Endothelial cell of umbilical vein (primary cell): ENCODE measurements at regions not wholly inside any gene's neighbourhood (a gene's known extent, or its start where the extent isn't known, plus 50 kb on each side); places are given as distances from the start of the nearest gene placed in this dataset.
"Not testable (repeated sequence)": the region's sequence is repeated elsewhere in the genome, so short reads cannot be mapped to it uniquely, and the experiment has no call there.

ENCODE experiments used
- BruUV-seq: library from RNA; stranded (reverse); fragments of 400-500 nt; replicated peaks from 2 replicates; lab custom pipeline; 2021; lab: Mats Ljungman, UMichigan
- CTCF ChIA-PET: fragments of 300-600, 350-600 bp; sonication (Branson Sonifier 250); formaldehyde crosslinking; loops from one replicate; lab custom pipeline; 2021; ENCODE audit warnings: antibody characterized with exemption, inconsistent platforms; lab: Charles Lee
- POLR2A ChIA-PET: fragments of 300-600, 350-600 bp; sonication (Branson Sonifier 250); formaldehyde crosslinking; loops from one replicate; lab custom pipeline; 2021; ENCODE audit warnings: antibody characterized with exemption, inconsistent platforms; lab: Charles Lee
- DNase-seq: peaks from one replicate; pipeline ENCODE4 v3.0.0-alpha.2; 2011; ENCODE audit warnings: low read depth, low spot score
- FAIRE-seq: peaks from 2 replicates; lab custom pipeline; 2011; peaks lifted over from hg19 to GRCh38; lab: Jason Lieb, UNC
- H2AFZ ChIP-seq: 2 replicates; pipeline ENCODE4 v1.6.0; 2012; ENCODE audit warnings: low read depth, low read length, control low read depth, inconsistent platforms
- H3K27ac ChIP-seq: 2 replicates; pipeline ENCODE4 v1.5.1; 2011; ENCODE audit warnings: low read depth, mild to moderate bottlenecking, control low read depth, low read length, moderate library complexity; ENCODE audit not compliant: insufficient read depth
- H3K27me3 ChIP-seq, 2 experiments: 2 replicates each; pipeline versions ENCODE4 v1.6.0 to v1.6.1; 2011; ENCODE audit warnings: low read length in 2 of 2, mixed read lengths in 1 of 2; ENCODE audit not compliant: control insufficient read depth in 2 of 2, insufficient read depth in 2 of 2
- H3K36me3 ChIP-seq, 2 experiments: 2 replicates in 1 of 2; 3 replicates in 1 of 2; pipeline ENCODE4 v1.5.1; 2011; ENCODE audit warnings: low read length in 2 of 2, mild to moderate bottlenecking in 1 of 2, moderate library complexity in 1 of 2; ENCODE audit not compliant: control insufficient read depth in 2 of 2, insufficient read depth in 2 of 2; ENCODE audit errors: extremely low read depth in 1 of 2
- H3K4me1 ChIP-seq: 3 replicates; pipeline ENCODE4 v1.5.1; 2011; ENCODE audit warnings: mild to moderate bottlenecking, low read length; ENCODE audit not compliant: control insufficient read depth, insufficient read depth; ENCODE audit errors: extremely low read depth
- H3K4me2 ChIP-seq: 2 replicates; pipeline ENCODE4 v1.6.1; 2011; ENCODE audit warnings: low read length, control low read depth, mixed read lengths; ENCODE audit not compliant: insufficient read depth
- H3K4me3 ChIP-seq, 3 experiments: fragments of 200-600 bp in 1 of 3; sonication (generic), shearing (Covaris generic) in 1 of 3; replicated peaks in 1 of 3; 2 replicates each; pipeline ENCODE4 v1.5.1; 2011 to 2016; ENCODE audit warnings: control low read depth in 3 of 3, low read length in 3 of 3, mild to moderate bottlenecking in 2 of 3, inconsistent platforms in 1 of 3, low read depth in 1 of 3, moderate library complexity in 1 of 3; ENCODE audit not compliant: insufficient read depth in 1 of 3
- H3K79me2 ChIP-seq: 2 replicates; pipeline ENCODE4 v1.6.0; 2012; ENCODE audit warnings: low read length, inconsistent platforms; ENCODE audit not compliant: control insufficient read depth, insufficient read depth
- H3K9ac ChIP-seq: replicated peaks from 2 replicates; pipeline ENCODE3; 2011; ENCODE audit warnings: low read length, control low read depth; ENCODE audit not compliant: insufficient read depth; ENCODE audit errors: extremely low read depth
- H3K9me1 ChIP-seq: replicated peaks from 3 replicates; pipeline ENCODE4 v1.6.0; 2011; ENCODE audit warnings: mild to moderate bottlenecking, low read length; ENCODE audit not compliant: control insufficient read depth, insufficient read depth; ENCODE audit errors: extremely low read depth
- H3K9me3 ChIP-seq: replicated peaks from 2 replicates; pipeline ENCODE4 v1.5.1; 2012; ENCODE audit warnings: low read length, inconsistent platforms; ENCODE audit not compliant: control insufficient read depth, insufficient read depth
- H4K20me1 ChIP-seq: replicated peaks from 2 replicates; pipeline ENCODE3; 2011; ENCODE audit warnings: mild to moderate bottlenecking, low read length; ENCODE audit not compliant: control insufficient read depth, insufficient read depth; ENCODE audit errors: extremely low read depth
- GATA2 ChIP-seq: IDR thresholded peaks from 2 replicates; pipeline ENCODE4 v1.7.0; 2011; ENCODE audit warnings: low read depth, mild to moderate bottlenecking, moderate library complexity, mixed read lengths, low read length; ENCODE audit not compliant: insufficient read length, insufficient read depth
- JUN ChIP-seq: IDR thresholded peaks from 2 replicates; pipeline ENCODE4 v1.6.1; 2011; ENCODE audit warnings: borderline replicate concordance, low read depth; ENCODE audit not compliant: insufficient read length, insufficient read depth
- MYC ChIP-seq: IDR thresholded peaks from one replicate; pipeline ENCODE4 v1.6.1; 2011; ENCODE audit warnings: mild to moderate bottlenecking, low read depth, low read length
- dilution Hi-C: fragments of 300-500 bp; cut with MboI; formaldehyde crosslinking; loops from one replicate; pipeline ENCODE4 v1.15.0; 2019; ENCODE audit warnings: low sequenced_read_pairs; ENCODE audit not compliant: extremely low pct_ligation_motif_present
- intact Hi-C: fragments of 100-400 bp; cut with micrococcal nuclease; formaldehyde crosslinking; loops from one replicate; pipeline ENCODE4 v1.10.0; 2022

- H4K20me1 ChIP-seq, H3K9me1 ChIP-seq, H3K4me2 ChIP-seq, H3K9ac ChIP-seq, H3K9me3 ChIP-seq, H2AFZ ChIP-seq, H3K36me3 ChIP-seq, H3K27ac ChIP-seq, BruUV-seq, FAIRE-seq, intact Hi-C loops, H3K27me3 ChIP-seq, H3K79me2 ChIP-seq, DNase-seq, dilution Hi-C loops, H3K4me1 ChIP-seq, CTCF ChIA-PET, H3K4me3 ChIP-seq, POLR2A ChIA-PET: not testable (repeated sequence)
Measured at GRCh38 chr1:217123340-217123739, 400.1 kb upstream of the ESRRG start.

GRCh38 chr1:217117973-217118465, 394.8 kb upstream of the ESRRG start:
- H3K4me3 ChIP-seq: no peak overlapping the region
- ChIA-PET POLR2A (no interaction called here), CTCF (no interaction called here)
- DNase-seq (no peak), FAIRE-seq (no peak)
- H3K4me2 ChIP-seq: no peak overlapping the region
- TF ChIP-seq GATA2 (no peak), JUN (no peak), MYC (no peak)
- dilution Hi-C loops (no loop called here), intact Hi-C loops (no loop called here)
- no peak overlapping the region for H3K27ac ChIP-seq
- H3K9ac ChIP-seq: no peak overlapping the region
- H3K9me3 ChIP-seq: no peaks in the 10 kb centered on the region
- no peaks in the 10 kb centered on the region for H3K36me3 ChIP-seq
- H4K20me1 ChIP-seq: no peaks in the 10 kb centered on the region
- no peaks in the 10 kb centered on the region for H3K27me3 ChIP-seq
- no peaks in the 10 kb centered on the region for H3K4me1 ChIP-seq
- no TSS peak for BruUV-seq
- no peak overlapping the region for H2AFZ ChIP-seq
- no peaks in the 10 kb centered on the region for H3K9me1 ChIP-seq
- H3K79me2 ChIP-seq: no peaks in the 10 kb centered on the region
